Keratinocyte (primary cell): ENCODE measurements at regions not wholly inside any gene's neighbourhood (a gene's known extent, or its start where the extent isn't known, plus 50 kb on each side); places are given as distances from the start of the nearest gene placed in this dataset.

Experiments
- DNase-seq: peaks from one replicate; pipeline ENCODE4 v3.0.0-alpha.2; 2011; ENCODE audit warnings: low read depth, missing footprints, low spot score
- FAIRE-seq: peaks from 2 replicates; lab custom pipeline; 2011; peaks lifted over from hg19 to GRCh38; lab: Jason Lieb, UNC
- H2AFZ ChIP-seq: 2 replicates; pipeline ENCODE4 v1.6.0; 2012; ENCODE audit warnings: low read length, control low read depth, inconsistent platforms; ENCODE audit not compliant: control insufficient read depth
- H3K27ac ChIP-seq: 2 replicates; pipeline ENCODE4 v1.5.1; 2011; ENCODE audit warnings: low read length; ENCODE audit not compliant: control insufficient read depth, insufficient read depth
- H3K27me3 ChIP-seq: 3 replicates; pipeline ENCODE4 v1.6.0; 2011; ENCODE audit warnings: low read length; ENCODE audit not compliant: control insufficient read depth, insufficient read depth; ENCODE audit errors: extremely low read depth
- H3K36me3 ChIP-seq, 2 experiments: 2 replicates in 1 of 2; 3 replicates in 1 of 2; pipeline ENCODE4 v1.5.1; 2011; ENCODE audit warnings: low read length in 2 of 2, mild to moderate bottlenecking in 1 of 2; ENCODE audit not compliant: control insufficient read depth in 2 of 2, insufficient read depth in 2 of 2; ENCODE audit errors: extremely low read depth in 1 of 2
- H3K4me1 ChIP-seq: 3 replicates; pipeline ENCODE4 v1.5.1; 2011; ENCODE audit warnings: low read length; ENCODE audit not compliant: control insufficient read depth, insufficient read depth; ENCODE audit errors: extremely low read depth
- H3K4me2 ChIP-seq: 3 replicates; pipeline ENCODE4 v1.6.0; 2011; ENCODE audit warnings: low read depth, low read length; ENCODE audit not compliant: control insufficient read depth, insufficient read depth; ENCODE audit errors: extremely low read depth
- H3K4me3 ChIP-seq, 3 experiments: fragments of 200-600 bp in 1 of 3; sonication (generic) in 1 of 3; 2 replicates in 2 of 3; 3 replicates in 1 of 3; pipeline ENCODE4 v1.5.1; 2011 to 2016; ENCODE audit warnings: low read length in 3 of 3, mild to moderate bottlenecking in 3 of 3, control low read depth in 2 of 3, inconsistent platforms in 1 of 3, low read depth in 1 of 3, mixed read lengths in 1 of 3, mixed run types in 1 of 3, moderate library complexity in 1 of 3; ENCODE audit not compliant: control insufficient read depth in 2 of 3, insufficient read depth in 2 of 3; ENCODE audit errors: extremely low read depth in 1 of 3
- H3K79me2 ChIP-seq: 2 replicates; pipeline ENCODE4 v1.6.0; 2012; ENCODE audit warnings: low read length; ENCODE audit not compliant: control insufficient read depth, insufficient read depth
- H3K9ac ChIP-seq: 3 replicates; pipeline ENCODE4 v1.6.0; 2011; ENCODE audit warnings: low read length; ENCODE audit not compliant: control insufficient read depth, insufficient read depth; ENCODE audit errors: extremely low read depth
- H3K9me1 ChIP-seq: 3 replicates; pipeline ENCODE4 v1.6.0; 2011; ENCODE audit warnings: low read length; ENCODE audit not compliant: control insufficient read depth, insufficient read depth; ENCODE audit errors: extremely low read depth
- H3K9me3 ChIP-seq: 2 replicates; pipeline ENCODE4 v1.5.1; 2012; ENCODE audit warnings: low read depth, low read length; ENCODE audit not compliant: control insufficient read depth
- H4K20me1 ChIP-seq: 3 replicates; pipeline ENCODE4 v1.6.0; 2011; ENCODE audit warnings: low read length; ENCODE audit not compliant: control insufficient read depth, insufficient read depth; ENCODE audit errors: extremely low read depth
- CTCF ChIP-seq, 3 experiments: IDR thresholded peaks in 1 of 3; conservative IDR thresholded peaks in 1 of 3; optimal IDR thresholded peaks in 1 of 3; 2 replicates in 2 of 3; 3 replicates in 1 of 3; pipeline versions ENCODE3 to v1.5.1; 2011; ENCODE audit warnings: low read length in 3 of 3, mild to moderate bottlenecking in 3 of 3, moderate library complexity in 2 of 3, control low read depth in 1 of 3, inconsistent platforms in 1 of 3; ENCODE audit not compliant: insufficient read depth in 2 of 3; ENCODE audit errors: extremely low read depth in 1 of 3
- EZH2 ChIP-seq: IDR thresholded peaks from one replicate; pipeline ENCODE4 v1.6.1; 2012; ENCODE audit warnings: inconsistent platforms, mild to moderate bottlenecking, low read length, moderate library complexity
- dilution Hi-C: fragments of 300-500 bp; cut with MboI; formaldehyde crosslinking; loops from one replicate; pipeline ENCODE4 v1.7.0; 2020; ENCODE audit warnings: low sequenced_read_pairs; ENCODE audit not compliant: extremely low pct_ligation_motif_present

DNA sequence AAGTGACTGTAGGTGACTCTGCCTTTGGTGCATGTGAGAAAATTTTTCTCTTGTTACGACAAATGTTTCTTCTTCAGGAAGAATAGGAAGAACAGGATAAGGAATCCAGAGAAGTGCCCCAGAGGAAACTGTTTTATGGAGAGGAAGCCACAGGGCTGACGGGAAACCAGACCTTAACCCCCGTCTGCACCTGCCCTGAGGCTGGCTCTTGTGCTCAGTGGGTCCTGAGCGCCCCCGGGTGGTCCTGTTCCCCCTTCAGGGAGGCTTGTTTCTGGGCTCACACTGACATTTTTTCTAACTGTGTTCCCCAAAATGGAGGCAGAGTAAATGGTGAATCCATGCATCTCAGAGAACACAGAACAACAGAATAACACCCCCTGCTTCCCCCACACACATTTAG lies 691.8 kb downstream of the TMEM121 start:
- Histone ChIP-seq H3K4me3 (no peak overlapping the region), H3K4me1 (no peaks in the 10 kb centered on the region), H3K27ac (no peak overlapping the region), H3K27me3 (no peaks in the 10 kb centered on the region), H3K79me2 (no peaks in the 10 kb centered on the region), H3K4me2 (no peak overlapping the region), H2AFZ (no peak overlapping the region), H3K9me1 (no peaks in the 10 kb centered on the region), H3K36me3 (no peaks in the 10 kb centered on the region), H4K20me1 (no peaks in the 10 kb centered on the region), H3K9ac (no peak overlapping the region), H3K9me3 (no peaks in the 10 kb centered on the region)
- FAIRE-seq (no peak), DNase-seq (no peak)
- TF ChIP-seq CTCF (optimal IDR thresholded peaks at IDR 0.05 in 1 of 3, IDR thresholded peaks at IDR 0.05 in 1 of 3, conservative IDR thresholded peaks at IDR 0.05 in 1 of 3; ENCODE audit: extremely low read depth in 1 of 3, insufficient read depth in 2 of 3, low read length in 3 of 3): no peak
- TF ChIP-seq EZH2: no peak
- dilution Hi-C loops: no loop called here

- dilution Hi-C loops: no loop called here
- no peak for FAIRE-seq
These were observed 695.9 kb downstream of the TMEM121 start for GRCh38 chr14:106222311-106222710.

More at GRCh38 chr14:106222311-106222710, 695.9 kb downstream of the TMEM121 start:
- H3K9ac ChIP-seq: no peak overlapping the region
- H3K4me3 ChIP-seq: no peak overlapping the region
- no peak overlapping the region for H3K27ac ChIP-seq
- H3K27me3 ChIP-seq: no peaks in the 10 kb centered on the region
- no peaks in the 10 kb centered on the region for H3K4me1 ChIP-seq
- no peaks in the 10 kb centered on the region for H3K9me3 ChIP-seq
- no peak for TF ChIP-seq CTCF (optimal IDR thresholded peaks at IDR 0.05 in 1 of 3, IDR thresholded peaks at IDR 0.05 in 1 of 3, conservative IDR thresholded peaks at IDR 0.05 in 1 of 3; ENCODE audit: extremely low read depth in 1 of 3, insufficient read depth in 2 of 3, low read length in 3 of 3)
- no peak for TF ChIP-seq EZH2
- no peaks in the 10 kb centered on the region for H4K20me1 ChIP-seq
- no peaks in the 10 kb centered on the region for H3K79me2 ChIP-seq
- H2AFZ ChIP-seq: no peak overlapping the region
- no peaks in the 10 kb centered on the region for H3K36me3 ChIP-seq
- no peaks in the 10 kb centered on the region for H3K9me1 ChIP-seq
- no peak for DNase-seq
- no peak overlapping the region for H3K4me2 ChIP-seq
